ENCODE measurements at regions not wholly inside any gene's neighbourhood (a gene's known extent, or its start where the extent isn't known, plus 50 kb on each side); places are given as distances from the start of the nearest gene placed in this dataset.

DNA sequence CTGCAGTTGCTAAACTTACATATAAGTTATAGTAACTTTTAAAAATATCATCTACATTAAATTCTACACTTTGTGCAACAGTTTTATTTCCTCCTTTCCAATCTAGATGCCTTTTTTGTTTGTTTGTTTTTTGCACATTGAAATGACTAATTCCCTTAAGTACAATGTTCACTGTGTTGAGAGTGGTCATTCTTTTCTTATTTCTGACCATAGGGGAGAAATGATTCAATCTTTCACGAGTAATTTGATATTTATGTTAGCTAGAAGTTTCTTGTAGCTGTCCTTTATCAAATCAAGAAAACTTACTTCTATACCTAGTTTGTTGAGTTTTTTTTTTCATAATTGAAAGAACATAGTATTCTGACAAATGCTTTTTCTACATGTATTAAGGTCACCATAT, 85.0 kb upstream of the CBLB start:
- no peak overlapping the region for H3K4me3 ChIP-seq (replicated peaks; ENCODE audit: insufficient read depth, low read length)
- no peak for DNase-seq (ENCODE audit: low read depth in 1 of 2, low spot score in 1 of 2)
- H3K27me3 ChIP-seq (ENCODE audit: insufficient read depth, poor library complexity, severe bottlenecking), result no peaks in the 10 kb centered on the region
- TF ChIP-seq, protein P1, sequence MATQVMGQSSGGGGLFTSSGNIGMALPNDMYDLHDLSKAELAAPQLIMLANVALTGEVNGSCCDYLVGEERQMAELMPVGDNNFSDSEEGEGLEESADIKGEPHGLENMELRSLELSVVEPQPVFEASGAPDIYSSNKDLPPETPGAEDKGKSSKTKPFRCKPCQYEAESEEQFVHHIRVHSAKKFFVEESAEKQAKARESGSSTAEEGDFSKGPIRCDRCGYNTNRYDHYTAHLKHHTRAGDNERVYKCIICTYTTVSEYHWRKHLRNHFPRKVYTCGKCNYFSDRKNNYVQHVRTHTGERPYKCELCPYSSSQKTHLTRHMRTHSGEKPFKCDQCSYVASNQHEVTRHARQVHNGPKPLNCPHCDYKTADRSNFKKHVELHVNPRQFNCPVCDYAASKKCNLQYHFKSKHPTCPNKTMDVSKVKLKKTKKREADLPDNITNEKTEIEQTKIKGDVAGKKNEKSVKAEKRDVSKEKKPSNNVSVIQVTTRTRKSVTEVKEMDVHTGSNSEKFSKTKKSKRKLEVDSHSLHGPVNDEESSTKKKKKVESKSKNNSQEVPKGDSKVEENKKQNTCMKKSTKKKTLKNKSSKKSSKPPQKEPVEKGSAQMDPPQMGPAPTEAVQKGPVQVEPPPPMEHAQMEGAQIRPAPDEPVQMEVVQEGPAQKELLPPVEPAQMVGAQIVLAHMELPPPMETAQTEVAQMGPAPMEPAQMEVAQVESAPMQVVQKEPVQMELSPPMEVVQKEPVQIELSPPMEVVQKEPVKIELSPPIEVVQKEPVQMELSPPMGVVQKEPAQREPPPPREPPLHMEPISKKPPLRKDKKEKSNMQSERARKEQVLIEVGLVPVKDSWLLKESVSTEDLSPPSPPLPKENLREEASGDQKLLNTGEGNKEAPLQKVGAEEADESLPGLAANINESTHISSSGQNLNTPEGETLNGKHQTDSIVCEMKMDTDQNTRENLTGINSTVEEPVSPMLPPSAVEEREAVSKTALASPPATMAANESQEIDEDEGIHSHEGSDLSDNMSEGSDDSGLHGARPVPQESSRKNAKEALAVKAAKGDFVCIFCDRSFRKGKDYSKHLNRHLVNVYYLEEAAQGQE (IDR thresholded peaks at IDR 0.05; ENCODE audit: insufficient replicate concordance, low read depth), result no peak
- no peak for TF ChIP-seq SPI1 (IDR thresholded peaks at IDR 0.05; ENCODE audit: borderline replicate concordance, low read depth)
- TF ChIP-seq, protein P2, sequence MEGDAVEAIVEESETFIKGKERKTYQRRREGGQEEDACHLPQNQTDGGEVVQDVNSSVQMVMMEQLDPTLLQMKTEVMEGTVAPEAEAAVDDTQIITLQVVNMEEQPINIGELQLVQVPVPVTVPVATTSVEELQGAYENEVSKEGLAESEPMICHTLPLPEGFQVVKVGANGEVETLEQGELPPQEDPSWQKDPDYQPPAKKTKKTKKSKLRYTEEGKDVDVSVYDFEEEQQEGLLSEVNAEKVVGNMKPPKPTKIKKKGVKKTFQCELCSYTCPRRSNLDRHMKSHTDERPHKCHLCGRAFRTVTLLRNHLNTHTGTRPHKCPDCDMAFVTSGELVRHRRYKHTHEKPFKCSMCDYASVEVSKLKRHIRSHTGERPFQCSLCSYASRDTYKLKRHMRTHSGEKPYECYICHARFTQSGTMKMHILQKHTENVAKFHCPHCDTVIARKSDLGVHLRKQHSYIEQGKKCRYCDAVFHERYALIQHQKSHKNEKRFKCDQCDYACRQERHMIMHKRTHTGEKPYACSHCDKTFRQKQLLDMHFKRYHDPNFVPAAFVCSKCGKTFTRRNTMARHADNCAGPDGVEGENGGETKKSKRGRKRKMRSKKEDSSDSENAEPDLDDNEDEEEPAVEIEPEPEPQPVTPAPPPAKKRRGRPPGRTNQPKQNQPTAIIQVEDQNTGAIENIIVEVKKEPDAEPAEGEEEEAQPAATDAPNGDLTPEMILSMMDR (IDR thresholded peaks at IDR 0.05; ENCODE audit: insufficient read depth, low read length), result no peak
- TF ChIP-seq POLR2AphosphoS5 (IDR thresholded peaks at IDR 0.05; ENCODE audit: low read depth), result no peak
- no peak for TF ChIP-seq GABPA (IDR thresholded peaks at IDR 0.05; ENCODE audit: low read depth)
- H3K27ac ChIP-seq (replicated peaks), result no peak overlapping the region

DNA sequence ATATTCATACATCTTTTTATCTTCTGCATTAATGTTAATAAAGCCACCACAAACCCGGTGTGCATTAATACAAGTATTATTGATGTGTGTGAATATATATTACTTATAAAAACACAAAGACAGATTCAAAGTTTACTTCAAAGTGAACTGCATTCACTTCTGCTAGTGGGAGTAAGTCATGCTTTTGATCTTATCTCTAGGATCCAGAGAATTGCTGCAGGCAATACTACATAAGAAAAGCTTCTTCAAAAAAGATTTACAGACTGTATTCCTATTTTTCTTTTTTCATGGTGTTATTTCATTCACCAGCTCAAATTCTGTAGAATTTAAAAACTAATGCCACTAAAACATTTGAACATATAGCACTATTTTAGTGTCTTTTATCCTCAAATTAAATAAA, 87.5 kb upstream of the CBLB start:
- DNase-seq (ENCODE audit: low read depth in 1 of 2, low spot score in 1 of 2), result no peak

DNA sequence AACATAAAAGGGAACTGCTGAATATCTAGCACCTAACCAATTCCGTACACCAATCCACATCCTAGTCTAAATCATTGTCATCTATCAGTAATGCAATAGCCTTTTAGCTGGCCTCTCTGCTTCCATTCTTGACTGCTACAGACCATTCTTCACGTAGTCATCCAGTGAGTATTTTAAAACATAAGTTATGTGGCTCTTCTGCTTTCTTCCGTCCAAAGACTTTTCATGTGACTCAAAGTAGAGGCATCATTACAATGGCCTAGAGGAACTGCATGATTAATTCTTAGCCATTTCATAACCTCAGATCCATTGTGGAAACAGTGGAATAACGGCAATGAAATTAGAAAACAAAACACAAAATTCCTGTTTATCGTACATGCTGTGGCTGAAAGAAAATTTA, 88.9 kb upstream of the CBLB start:
- no peak for DNase-seq (ENCODE audit: low read depth in 1 of 2, low spot score in 1 of 2)
- Histone ChIP-seq H3K27ac (replicated peaks) (no peak overlapping the region), H3K4me3 (replicated peaks; ENCODE audit: insufficient read depth, low read length) (no peak overlapping the region), H3K27me3 (ENCODE audit: insufficient read depth, poor library complexity, severe bottlenecking) (no peaks in the 10 kb centered on the region)
- TF ChIP-seq POLR2AphosphoS5 (IDR thresholded peaks at IDR 0.05; ENCODE audit: low read depth) (no peak), SPI1 (IDR thresholded peaks at IDR 0.05; ENCODE audit: borderline replicate concordance, low read depth) (no peak), GABPA (IDR thresholded peaks at IDR 0.05; ENCODE audit: low read depth) (no peak)
- TF ChIP-seq, protein P2 (IDR thresholded peaks at IDR 0.05; ENCODE audit: insufficient read depth, low read length), result no peak
- TF ChIP-seq, protein P1 (IDR thresholded peaks at IDR 0.05; ENCODE audit: insufficient replicate concordance, low read depth), result no peak

More for the DNA sequence above, 87.5 kb upstream of the CBLB start:
- no peaks in the 10 kb centered on the region for H3K27me3 ChIP-seq (ENCODE audit: insufficient read depth, poor library complexity, severe bottlenecking)
- no peak overlapping the region for H3K4me3 ChIP-seq (replicated peaks; ENCODE audit: insufficient read depth, low read length)
- no peak overlapping the region for H3K27ac ChIP-seq (replicated peaks)
- no peak for TF ChIP-seq POLR2AphosphoS5 (IDR thresholded peaks at IDR 0.05; ENCODE audit: low read depth)
- no peak for TF ChIP-seq SPI1 (IDR thresholded peaks at IDR 0.05; ENCODE audit: borderline replicate concordance, low read depth)
- no peak for TF ChIP-seq GABPA (IDR thresholded peaks at IDR 0.05; ENCODE audit: low read depth)
- TF ChIP-seq, protein P2 (IDR thresholded peaks at IDR 0.05; ENCODE audit: insufficient read depth, low read length), result no peak
- TF ChIP-seq, protein P1 (IDR thresholded peaks at IDR 0.05; ENCODE audit: insufficient replicate concordance, low read depth), result no peak

Measured in HL-60 (cell line).